HG03432 (cell line): ENCODE measurements at regions not wholly inside any gene's neighbourhood (a gene's known extent, or its start where the extent isn't known, plus 50 kb on each side); places are given as distances from the start of the nearest gene placed in this dataset.

Source experiments
- ATAC-seq: cut with Tn5 transposase; IDR thresholded peaks from one replicate; pipeline ENCODE4 v1.9.1; 2021; ENCODE audit warnings: mild to moderate bottlenecking, moderate library complexity; ENCODE audit not compliant: unreplicated experiment

GRCh38 chr5:4947893-4948536, 192.1 kb upstream of the ADAMTS16 start:
- no peak for ATAC-seq

GRCh38 chr5:4949108-4949507, 191.0 kb upstream of the ADAMTS16 start:
- ATAC-seq: no peak

GRCh38 chr5:4953576-4953975, 186.6 kb upstream of the ADAMTS16 start:
- no peak for ATAC-seq

- no peak for ATAC-seq
Observed at GRCh38 chr5:4954048-4954447, 186.1 kb upstream of the ADAMTS16 start.

- ATAC-seq: no peak
Observed at GRCh38 chr5:4963265-4963664, 176.9 kb upstream of the ADAMTS16 start.

- no peak for ATAC-seq
Observed at GRCh38 chr5:4969351-4969750, 170.8 kb upstream of the ADAMTS16 start.

- no peak for ATAC-seq
Observed at GRCh38 chr5:4970171-4970570, 170.0 kb upstream of the ADAMTS16 start.

GRCh38 chr5:4976902-4977301, 163.2 kb upstream of the ADAMTS16 start:
- ATAC-seq: no peak

- no peak for ATAC-seq
Observed at GRCh38 chr5:4977416-4978110, 162.6 kb upstream of the ADAMTS16 start.

- ATAC-seq: no peak
Observed at GRCh38 chr5:4980201-4980600, 159.9 kb upstream of the ADAMTS16 start.

GRCh38 chr5:4981608-4982007, 158.5 kb upstream of the ADAMTS16 start:
- ATAC-seq: no peak

- ATAC-seq: no peak
Observed at GRCh38 chr5:4983701-4984100, 156.4 kb upstream of the ADAMTS16 start.

- no peak for ATAC-seq
Observed at GRCh38 chr5:4984461-4984860, 155.7 kb upstream of the ADAMTS16 start.

- ATAC-seq: no peak
Observed at GRCh38 chr5:4987431-4987830, 152.7 kb upstream of the ADAMTS16 start.

- ATAC-seq: no peak
Observed at GRCh38 chr5:4989118-4989517, 151.0 kb upstream of the ADAMTS16 start.

- no peak for ATAC-seq
Observed at GRCh38 chr5:4990017-4990416, 150.1 kb upstream of the ADAMTS16 start.

GRCh38 chr5:4990462-4990861, 149.7 kb upstream of the ADAMTS16 start:
- no peak for ATAC-seq

- no peak for ATAC-seq
Observed at GRCh38 chr5:4991925-4992324, 148.2 kb upstream of the ADAMTS16 start.

- ATAC-seq: no peak
Observed at GRCh38 chr5:4995014-4995413, 145.1 kb upstream of the ADAMTS16 start.

- no peak for ATAC-seq
Observed at GRCh38 chr5:5005353-5005752, 134.8 kb upstream of the ADAMTS16 start.

GRCh38 chr5:5006548-5006947, 133.6 kb upstream of the ADAMTS16 start:
- no peak for ATAC-seq

- ATAC-seq: no peak
Observed at GRCh38 chr5:5009240-5009639, 130.9 kb upstream of the ADAMTS16 start.

GRCh38 chr5:5011151-5011550, 129.0 kb upstream of the ADAMTS16 start:
- no peak for ATAC-seq
